MM.1S (cell line): ENCODE measurements at regions not wholly inside any gene's neighbourhood (a gene's known extent, or its start where the extent isn't known, plus 50 kb on each side); places are given as distances from the start of the nearest gene placed in this dataset.

Source experiments
- EZH2phosphoT487 ChIP-seq: fragments of 300-600 bp; sonication (generic); IDR thresholded peaks from 2 replicates; pipeline ENCODE4 v1.6.1; 2018; ENCODE audit warnings: antibody characterized with exemption, low read length
- TF ChIP-seq, protein P1 (sequence below): fragments of 300-600 bp; sonication (generic); IDR thresholded peaks from 2 replicates; pipeline ENCODE4 v1.5.1; 2016; ENCODE audit warnings: antibody characterized with exemption, low read length, mixed read lengths

- TF ChIP-seq, protein P1, sequence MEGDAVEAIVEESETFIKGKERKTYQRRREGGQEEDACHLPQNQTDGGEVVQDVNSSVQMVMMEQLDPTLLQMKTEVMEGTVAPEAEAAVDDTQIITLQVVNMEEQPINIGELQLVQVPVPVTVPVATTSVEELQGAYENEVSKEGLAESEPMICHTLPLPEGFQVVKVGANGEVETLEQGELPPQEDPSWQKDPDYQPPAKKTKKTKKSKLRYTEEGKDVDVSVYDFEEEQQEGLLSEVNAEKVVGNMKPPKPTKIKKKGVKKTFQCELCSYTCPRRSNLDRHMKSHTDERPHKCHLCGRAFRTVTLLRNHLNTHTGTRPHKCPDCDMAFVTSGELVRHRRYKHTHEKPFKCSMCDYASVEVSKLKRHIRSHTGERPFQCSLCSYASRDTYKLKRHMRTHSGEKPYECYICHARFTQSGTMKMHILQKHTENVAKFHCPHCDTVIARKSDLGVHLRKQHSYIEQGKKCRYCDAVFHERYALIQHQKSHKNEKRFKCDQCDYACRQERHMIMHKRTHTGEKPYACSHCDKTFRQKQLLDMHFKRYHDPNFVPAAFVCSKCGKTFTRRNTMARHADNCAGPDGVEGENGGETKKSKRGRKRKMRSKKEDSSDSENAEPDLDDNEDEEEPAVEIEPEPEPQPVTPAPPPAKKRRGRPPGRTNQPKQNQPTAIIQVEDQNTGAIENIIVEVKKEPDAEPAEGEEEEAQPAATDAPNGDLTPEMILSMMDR, result no peak
- no peak for TF ChIP-seq EZH2phosphoT487
These were observed 199.7 kb downstream of the PAPSS1 start for GRCh38 chr4:107520368-107520767.
